Panc1 (cell line): ENCODE measurements at regions not wholly inside any gene's neighbourhood (a gene's known extent, or its start where the extent isn't known, plus 50 kb on each side); places are given as distances from the start of the nearest gene placed in this dataset.

Experiments
- ATAC-seq: fragments of 200-7000 bp; cut with Tn5 transposase; 2 replicates; pipeline ENCODE4 v1.9.1; 2020; ENCODE audit warnings: mild to moderate bottlenecking, moderate library complexity
- BruUV-seq: library from RNA; stranded (reverse); fragments of 400-500 nt; replicated peaks from 2 replicates; lab custom pipeline; 2021; lab: Mats Ljungman, UMichigan
- CTCF ChIA-PET: fragments of 300-600 bp; sonication (Branson Sonifier 250); formaldehyde crosslinking; loops from one replicate; lab custom pipeline; 2022; ENCODE audit warnings: antibody characterized with exemption; lab: Charles Lee
- POLR2A ChIA-PET: fragments of 300-600 bp; sonication (Branson Sonifier 250); formaldehyde crosslinking; loops from one replicate; lab custom pipeline; 2022; ENCODE audit warnings: antibody characterized with exemption; lab: Charles Lee
- DNase-seq: peaks from one replicate; pipeline ENCODE4 v3.0.0-alpha.2; 2010; ENCODE audit warnings: low read depth, low spot score
- H3K27ac ChIP-seq: 2 replicates; pipeline ENCODE4 v1.5.1; 2011; ENCODE audit warnings: mild to moderate bottlenecking, low read length, inconsistent platforms
- H3K27me3 ChIP-seq: fragments of 200-500 bp; sonication (Bioruptor generic); 2 replicates; pipeline ENCODE4 v1.6.0; 2014; ENCODE audit warnings: low read length, inconsistent platforms; ENCODE audit not compliant: control insufficient read depth, insufficient read depth
- H3K36me3 ChIP-seq: fragments of 200-500 bp; sonication (Bioruptor generic); 2 replicates; pipeline ENCODE4 v1.5.1; 2014; ENCODE audit warnings: inconsistent platforms, mild to moderate bottlenecking, low read length, moderate library complexity; ENCODE audit not compliant: control insufficient read depth, insufficient read depth
- H3K4me1 ChIP-seq: 2 replicates; pipeline ENCODE4 v1.5.1; 2011; ENCODE audit warnings: inconsistent platforms, mild to moderate bottlenecking, low read length, moderate library complexity; ENCODE audit not compliant: control insufficient read depth, insufficient read depth
- H3K4me3 ChIP-seq, 2 experiments: 2 replicates each; pipeline ENCODE4 v1.5.1; 2011 to 2012; ENCODE audit warnings: low read depth in 2 of 2, low read length in 2 of 2, mild to moderate bottlenecking in 2 of 2, inconsistent platforms in 1 of 2, moderate library complexity in 1 of 2
- H3K9me3 ChIP-seq: fragments of 200-500 bp; sonication (Bioruptor generic); 2 replicates; pipeline ENCODE4 v1.5.1; 2014; ENCODE audit warnings: low read depth, mild to moderate bottlenecking, inconsistent platforms, low read length, moderate library complexity; ENCODE audit not compliant: control insufficient read depth, insufficient read depth
- CTCF ChIP-seq: fragments of 450-650 bp; IDR thresholded peaks from 2 replicates; pipeline ENCODE4 v1.5.1; 2017; ENCODE audit warnings: mild to moderate bottlenecking
- POLR2AphosphoS5 ChIP-seq: IDR thresholded peaks from 2 replicates; pipeline ENCODE4 v1.6.1; 2012; ENCODE audit warnings: mild to moderate bottlenecking, low read depth, low read length, moderate library complexity
- REST ChIP-seq, 2 experiments: IDR thresholded peaks; 2 replicates each; pipeline ENCODE4 v1.6.1; 2011 to 2012; ENCODE audit warnings: low read depth in 2 of 2, control low read depth in 1 of 2, low read length in 1 of 2, mild to moderate bottlenecking in 1 of 2, moderate library complexity in 1 of 2; ENCODE audit not compliant: insufficient read depth in 1 of 2
- SIN3A ChIP-seq: IDR thresholded peaks from 2 replicates; pipeline ENCODE4 v1.6.1; 2012; ENCODE audit warnings: low read depth, mild to moderate bottlenecking, low read length, moderate library complexity, borderline replicate concordance; ENCODE audit not compliant: insufficient read depth
- TCF7L2 ChIP-seq: IDR thresholded peaks from 2 replicates; pipeline ENCODE4 v1.6.1; 2011; ENCODE audit warnings: mild to moderate bottlenecking, low read depth, low read length, inconsistent platforms
- in situ Hi-C: cut with HindIII; loops from 2 replicates; pipeline ENCODE4 v1.10.0; 2016; ENCODE audit warnings: low sequenced_read_pairs, low pct_unique_long_range_greater_than_20kb
- intact Hi-C: fragments of 100-400 bp; cut with micrococcal nuclease; formaldehyde crosslinking; loops from one replicate; pipeline ENCODE4 v1.10.0; 2022; ENCODE audit not compliant: unreplicated experiment

GRCh38 chr4:100882661-100883060, 364.8 kb upstream of the EMCN start:
- DNase-seq (no peak), ATAC-seq (no peak)
- Histone ChIP-seq H3K4me3 (no peak overlapping the region), H3K9me3 (no peaks in the 10 kb centered on the region; the same call in 1 of the 2 replicates), H3K27ac (no peak overlapping the region), H3K27me3 (no peaks in the 10 kb centered on the region), H3K4me1 (no peaks in the 10 kb centered on the region), H3K36me3 (no peaks in the 10 kb centered on the region)
- in situ Hi-C loops (no loop called here), intact Hi-C loops (no loop called here)
- TF ChIP-seq REST (IDR thresholded peaks at IDR 0.05; ENCODE audit: insufficient read depth in 1 of 2, low read depth in 2 of 2, low read length in 1 of 2): no peak
- TF ChIP-seq TCF7L2: no peak
- TF ChIP-seq SIN3A: no peak
- TF ChIP-seq POLR2AphosphoS5: no peak
- TF ChIP-seq CTCF: no peak
- POLR2A ChIA-PET: no interaction called here
- CTCF ChIA-PET: no interaction called here
- BruUV-seq: no TSS peak

GRCh38 chr4:100881283-100881682, 363.5 kb upstream of the EMCN start:
- no peak for TF ChIP-seq POLR2AphosphoS5
- no peak for TF ChIP-seq CTCF
- TF ChIP-seq TCF7L2: no peak
- no peak for TF ChIP-seq SIN3A
- TF ChIP-seq REST (IDR thresholded peaks at IDR 0.05; ENCODE audit: insufficient read depth in 1 of 2, low read depth in 2 of 2, low read length in 1 of 2): no peak
- DNase-seq (no peak), ATAC-seq (no peak)
- intact Hi-C loops: no loop called here
- Histone ChIP-seq H3K27ac (no peak overlapping the region), H3K4me1 (no peaks in the 10 kb centered on the region), H3K36me3 (no peaks in the 10 kb centered on the region), H3K9me3 (no peaks in the 10 kb centered on the region), H3K27me3 (no peaks in the 10 kb centered on the region), H3K4me3 (no peak overlapping the region)
- no TSS peak for BruUV-seq
- CTCF ChIA-PET: no interaction called here
- in situ Hi-C loops: no loop called here
- POLR2A ChIA-PET: no interaction called here
